HG02870 (cell line): ENCODE measurements at regions not wholly inside any gene's neighbourhood (a gene's known extent, or its start where the extent isn't known, plus 50 kb on each side); places are given as distances from the start of the nearest gene placed in this dataset.

Experiments
- ATAC-seq: cut with Tn5 transposase; IDR thresholded peaks from one replicate; pipeline ENCODE4 v1.9.1; 2021; ENCODE audit warnings: mild to moderate bottlenecking, moderate library complexity; ENCODE audit not compliant: unreplicated experiment

DNA sequence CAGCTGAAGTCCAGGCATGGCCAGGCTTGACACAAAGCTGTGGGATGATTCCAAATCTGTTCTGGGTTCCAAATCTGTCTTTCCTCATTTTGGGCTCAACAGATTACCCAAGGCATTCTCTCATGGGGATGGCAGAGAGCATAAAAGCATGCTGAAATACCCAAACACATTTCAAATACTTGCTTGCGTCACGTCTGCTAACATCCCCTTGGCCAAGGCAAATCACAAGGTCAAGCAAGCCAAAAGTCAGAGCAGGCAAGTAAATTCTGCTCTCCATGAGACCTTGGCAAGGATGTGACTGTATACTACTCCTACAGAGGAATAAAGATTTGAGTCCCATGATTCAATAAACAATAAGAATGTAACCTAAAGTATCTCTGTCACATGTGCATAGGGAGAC is 306.7 kb downstream of the EPB41L4A start:
- no peak for ATAC-seq

DNA sequence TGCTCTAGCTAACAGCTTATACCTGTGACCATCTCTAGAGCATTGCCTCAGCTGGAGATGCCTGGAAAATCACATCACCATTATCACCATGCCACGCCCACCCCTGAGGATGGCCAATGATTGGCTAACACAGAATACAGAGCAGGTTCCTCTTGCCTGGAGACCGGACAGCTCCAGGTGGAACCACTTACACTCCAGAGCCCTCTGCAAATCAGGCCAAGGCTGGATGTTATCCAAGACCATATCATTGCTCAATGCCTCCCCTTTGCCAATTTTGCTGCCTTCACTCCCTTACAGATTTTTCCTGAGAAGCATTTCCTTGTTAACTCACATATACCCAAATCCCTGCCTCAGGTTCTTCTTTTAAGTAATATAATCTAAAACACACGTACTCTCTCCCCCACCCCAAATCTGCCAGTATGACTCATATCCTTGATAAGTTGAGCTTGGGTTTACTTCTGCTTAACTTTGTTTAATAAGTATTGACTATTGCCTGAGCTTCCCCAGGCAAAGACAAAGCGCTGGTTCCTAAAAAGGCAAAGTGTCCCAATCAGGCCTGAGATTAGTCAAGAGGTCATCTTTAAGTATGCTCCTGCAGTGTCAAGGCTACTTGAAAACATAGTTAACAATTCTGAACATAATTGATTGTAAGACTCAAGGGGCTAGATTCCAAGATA is 309.6 kb downstream of the EPB41L4A start:
- ATAC-seq, result no peak

DNA sequence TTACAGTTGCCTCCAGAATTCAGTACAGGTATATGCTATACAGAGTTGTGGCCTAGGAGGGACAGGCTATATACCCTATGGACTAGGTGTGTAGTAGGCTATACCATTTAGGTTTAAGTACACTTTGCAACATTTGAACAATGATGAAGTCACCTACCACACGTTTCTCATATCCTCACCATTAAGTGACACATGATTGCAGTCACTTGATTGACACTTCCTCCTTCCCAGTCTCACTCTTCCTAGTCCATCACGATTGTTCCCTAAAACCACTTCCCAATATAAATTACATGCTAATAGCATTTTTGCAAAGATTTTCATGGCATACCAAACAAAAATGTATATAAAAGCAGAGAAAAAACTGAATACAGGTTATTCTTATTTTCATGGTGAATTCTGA is 312.2 kb downstream of the EPB41L4A start:
- ATAC-seq, result no peak

DNA sequence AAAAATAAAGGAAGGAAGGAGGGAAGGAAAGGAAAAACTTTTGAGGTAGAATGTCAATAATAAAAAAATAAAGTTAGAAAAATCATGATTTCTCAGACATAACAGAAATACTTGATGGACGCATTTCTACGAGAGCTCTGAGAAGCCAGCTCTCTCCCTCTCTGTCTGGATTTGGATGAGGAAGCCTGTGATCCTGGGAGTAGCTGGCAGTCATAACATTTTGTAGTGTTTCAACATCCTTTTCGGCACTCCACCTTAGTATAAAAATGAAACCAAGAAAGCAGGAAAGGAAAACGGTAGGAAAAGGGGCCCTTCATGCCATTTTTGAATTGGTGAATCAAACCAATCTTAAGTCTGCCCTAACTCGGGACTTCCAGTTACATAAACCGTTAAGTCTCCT is 321.3 kb downstream of the EPB41L4A start:
- ATAC-seq, result no peak

DNA sequence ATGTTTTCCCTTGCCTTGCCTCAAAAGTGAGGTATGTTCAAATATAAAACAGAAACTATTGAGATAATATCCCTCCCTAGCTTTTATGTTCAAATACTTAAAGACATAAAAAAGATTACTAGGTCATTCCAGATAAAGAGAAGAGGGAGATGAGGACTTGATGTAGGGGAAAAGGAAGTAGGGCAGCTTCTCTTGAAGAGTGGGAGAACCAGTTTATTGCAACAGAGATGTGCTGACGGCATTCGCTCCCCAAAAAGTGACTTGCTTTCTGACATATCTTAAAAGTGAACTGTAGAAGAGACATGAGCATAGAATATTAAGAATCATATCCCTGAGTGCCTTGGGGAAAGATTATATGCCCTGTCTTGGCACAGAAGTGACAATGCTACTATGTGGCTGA is 330.2 kb upstream of the NREP start:
- ATAC-seq, result no peak

DNA sequence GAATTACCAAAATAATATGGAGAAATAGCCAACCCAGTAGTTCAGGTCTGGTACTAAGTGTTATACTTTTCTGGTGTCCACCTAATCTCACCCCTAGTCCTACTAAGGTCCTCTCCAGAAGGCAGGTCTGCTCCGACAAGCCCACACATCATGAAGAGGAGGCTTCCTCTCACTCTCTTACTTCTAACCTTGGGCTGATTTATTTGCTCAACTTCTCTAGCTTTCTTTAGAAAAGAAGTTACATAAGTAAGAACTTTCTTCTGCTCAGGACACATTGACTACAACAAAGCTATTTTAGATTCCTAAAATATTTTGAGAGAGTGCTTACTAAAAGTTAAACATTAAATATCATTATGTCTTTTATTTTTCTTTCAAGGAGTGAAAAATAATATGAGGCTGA is 329.7 kb upstream of the NREP start:
- ATAC-seq, result no peak

DNA sequence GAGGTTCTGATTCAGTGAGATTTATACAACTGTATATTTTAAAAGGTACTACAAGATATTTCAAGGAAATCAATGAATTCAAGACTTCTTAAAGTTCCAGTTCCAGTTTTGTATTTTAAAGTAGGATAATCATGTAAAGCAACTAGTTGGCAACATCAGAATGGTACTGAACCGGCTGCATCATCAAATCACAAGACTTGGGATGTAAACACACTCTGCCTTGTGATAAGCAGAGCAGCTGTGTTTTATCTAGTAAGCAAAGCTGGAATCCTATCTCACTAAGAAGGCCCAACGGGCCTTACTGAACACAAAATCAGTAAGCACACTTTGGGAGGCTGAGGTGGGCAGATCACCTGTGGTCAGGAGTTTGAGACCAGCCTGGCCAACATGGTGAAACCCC is 327.2 kb upstream of the NREP start:
- ATAC-seq, result no peak

DNA sequence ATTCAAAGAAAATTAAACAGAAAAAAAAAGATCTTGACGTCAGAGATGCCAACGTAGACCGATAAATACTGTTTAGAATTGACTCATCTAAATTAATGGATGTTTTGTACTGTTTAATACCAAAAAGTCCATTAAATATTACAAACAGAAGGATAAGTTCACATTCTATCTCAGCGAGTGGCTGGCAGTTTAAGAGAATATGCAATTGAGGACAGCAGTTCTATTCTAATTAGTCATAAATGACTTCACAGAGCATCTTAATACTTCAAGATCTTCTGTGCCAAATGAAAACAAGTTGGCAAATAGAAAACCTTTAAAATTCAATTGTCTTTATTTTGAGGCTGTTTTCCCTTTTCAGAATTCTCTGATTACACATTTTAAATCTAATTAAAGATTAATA is 326.6 kb upstream of the NREP start:
- ATAC-seq, result no peak

DNA sequence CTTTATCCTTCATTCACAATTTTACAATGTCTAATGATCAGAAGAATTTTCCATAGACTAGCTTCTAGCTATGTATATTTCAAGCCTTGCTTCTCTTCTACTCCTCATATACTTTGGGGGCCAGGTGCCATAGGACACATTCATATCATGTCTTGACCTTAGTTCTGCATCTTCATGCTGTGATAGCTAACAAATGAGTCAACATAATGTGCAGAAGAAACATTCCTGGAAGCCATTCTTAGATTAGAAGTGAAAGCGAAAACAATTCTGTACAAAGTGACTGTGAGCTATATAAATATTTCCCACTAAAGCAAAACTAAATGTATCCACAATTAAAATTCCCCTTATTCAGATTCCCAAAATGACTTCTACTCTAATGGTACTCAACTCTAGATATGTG is 320.2 kb upstream of the NREP start:
- ATAC-seq, result peak; percentile 87

DNA sequence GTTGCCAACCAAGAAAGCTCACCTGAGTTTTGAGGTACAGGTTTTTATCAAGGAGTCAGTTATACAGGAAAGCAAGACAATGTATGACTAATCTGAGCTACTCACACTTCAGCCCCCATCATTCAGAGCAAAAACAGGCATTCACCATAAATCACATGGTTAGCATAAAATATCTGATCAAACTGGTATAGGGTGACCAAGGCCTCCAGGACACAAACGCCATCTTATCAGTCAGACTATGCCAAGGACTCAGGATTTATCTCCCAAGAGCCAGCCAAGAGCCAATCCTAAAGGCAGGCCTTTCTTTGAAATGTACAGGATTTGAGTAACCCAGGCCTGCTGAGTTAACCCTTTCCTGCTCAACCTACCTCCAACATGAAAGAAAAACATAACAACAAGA is 313.0 kb upstream of the NREP start:
- no peak for ATAC-seq

DNA sequence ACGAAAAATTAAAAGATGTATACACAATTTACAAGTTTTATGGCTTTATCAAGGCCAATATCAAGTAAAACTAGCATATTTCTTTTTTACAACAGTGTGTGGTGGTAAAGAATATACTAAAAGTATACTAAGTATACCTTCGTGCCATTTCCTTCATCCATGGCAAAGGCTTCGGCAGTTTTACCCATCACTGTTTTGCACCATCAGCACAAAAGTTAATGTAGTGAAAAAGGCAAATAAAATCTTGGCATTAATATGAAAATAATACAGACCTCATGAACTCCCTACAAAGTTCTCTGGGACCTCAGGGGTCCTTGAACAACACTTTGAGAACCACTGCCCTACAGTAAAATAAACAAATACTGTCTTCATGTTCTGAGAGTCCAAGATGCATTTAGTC is 312.3 kb upstream of the NREP start:
- no peak for ATAC-seq

DNA sequence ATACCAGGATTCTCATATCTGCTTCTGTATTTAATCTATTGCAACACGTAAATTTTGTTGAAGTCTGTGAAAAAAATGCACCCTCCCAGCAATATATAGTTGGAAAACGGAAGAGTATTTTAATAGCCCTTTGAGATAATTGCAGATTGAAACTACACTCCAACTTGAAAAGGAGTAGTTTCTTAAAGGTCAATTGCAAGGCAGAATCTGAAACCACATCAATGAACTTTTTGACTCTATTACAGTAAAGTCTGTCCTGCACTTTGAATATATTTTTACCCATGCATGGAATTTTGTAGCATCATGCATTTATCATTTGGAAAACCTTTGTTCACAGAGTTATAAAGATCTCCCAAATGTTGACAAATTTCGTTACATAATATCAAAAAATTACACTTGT is 311.6 kb upstream of the NREP start:
- ATAC-seq, result no peak

DNA sequence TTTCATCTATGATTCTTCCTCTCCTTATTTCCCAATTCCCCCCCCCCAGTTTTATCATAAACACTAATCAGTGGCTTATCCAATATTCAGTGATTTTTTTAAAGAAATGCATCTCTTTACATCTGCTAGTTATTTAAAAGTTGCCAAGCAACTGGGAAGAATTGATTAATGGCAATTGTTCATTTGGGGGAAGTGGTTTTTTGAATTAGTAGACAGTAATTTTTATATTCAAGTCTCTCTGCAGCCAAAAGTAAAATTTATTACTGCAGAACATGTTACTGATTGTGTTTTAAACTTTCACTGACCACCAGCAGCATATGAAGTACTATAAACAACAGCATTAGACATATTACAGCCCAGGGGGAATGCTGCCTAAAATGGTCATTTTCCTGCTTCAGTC is 308.8 kb upstream of the NREP start:
- ATAC-seq, result no peak

DNA sequence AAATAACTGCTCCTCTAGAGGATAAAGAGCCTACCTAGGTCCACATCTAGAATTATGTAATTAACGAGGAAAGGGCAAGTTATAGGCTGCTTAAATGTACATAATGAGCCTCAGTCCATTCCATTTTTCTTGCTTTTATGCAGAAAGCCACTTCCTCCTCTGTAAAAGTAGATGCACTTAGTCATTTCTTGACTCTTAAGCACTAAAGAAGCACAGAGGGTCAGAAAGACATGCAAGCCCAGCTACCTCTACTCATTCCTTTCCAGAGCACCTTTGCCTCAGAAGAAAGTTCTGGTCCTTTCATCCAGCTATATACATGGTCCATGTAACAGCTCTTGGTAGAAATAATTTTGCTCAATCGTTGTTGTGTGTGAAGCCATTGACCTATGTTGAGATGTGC is 308.0 kb upstream of the NREP start:
- peak; percentile 92 for ATAC-seq

DNA sequence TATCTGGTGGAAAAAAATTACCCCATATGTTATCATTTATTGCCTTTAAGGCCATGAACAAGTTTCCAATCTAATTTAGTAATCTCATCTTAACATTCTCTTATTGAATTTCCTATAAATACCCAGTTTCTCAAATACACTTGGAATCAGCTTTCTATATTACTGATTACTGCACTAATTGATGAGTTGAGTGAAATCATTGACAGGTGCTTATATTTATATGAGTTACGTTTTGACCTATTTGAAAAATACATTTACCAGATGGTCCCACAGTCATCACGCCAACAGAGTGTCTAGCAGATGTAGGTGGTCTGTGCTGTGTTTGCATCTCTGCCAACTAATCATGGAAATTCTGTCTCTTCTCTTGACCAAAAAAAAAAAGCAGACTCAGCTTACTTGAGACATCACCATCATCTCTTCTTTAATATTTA is 307.3 kb upstream of the NREP start:
- ATAC-seq, result no peak

DNA sequence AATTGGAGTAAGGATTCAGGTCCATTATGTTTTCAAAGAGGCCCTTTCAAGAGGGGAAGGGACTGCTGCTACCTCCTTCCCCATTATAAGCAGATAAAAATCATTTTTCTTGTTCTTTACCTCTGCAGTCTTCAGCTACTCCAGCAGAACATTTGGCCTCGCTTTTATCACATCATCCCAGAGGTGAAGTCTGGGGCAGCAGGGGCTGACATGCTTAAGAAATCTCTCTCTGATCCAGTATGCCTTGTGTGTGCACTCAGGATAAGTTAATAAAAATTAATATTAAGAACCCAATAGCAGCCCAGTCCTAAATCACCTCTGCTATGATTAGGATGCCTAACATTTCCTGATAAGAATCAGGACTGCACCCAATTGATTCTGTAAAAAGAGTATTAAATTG is 306.9 kb upstream of the NREP start:
- no peak for ATAC-seq

DNA sequence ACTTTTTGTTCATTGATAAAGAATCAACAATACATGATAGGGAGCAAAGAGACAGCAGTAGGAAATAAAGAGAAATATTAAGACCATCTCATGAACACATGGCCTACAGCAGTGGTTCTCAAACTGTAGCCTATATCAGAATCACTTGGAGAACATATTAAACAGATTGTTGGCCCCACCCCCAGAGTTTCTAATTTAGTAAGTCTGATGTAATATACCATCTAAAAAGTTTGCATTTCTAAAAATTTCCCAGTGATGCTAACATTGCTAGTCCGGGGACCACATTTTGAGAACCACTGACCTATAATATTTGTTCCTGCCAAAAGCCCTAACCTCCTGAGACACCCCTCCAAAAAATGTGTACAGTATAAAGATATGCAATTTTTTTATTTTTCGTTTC is 306.2 kb upstream of the NREP start:
- no peak for ATAC-seq

DNA sequence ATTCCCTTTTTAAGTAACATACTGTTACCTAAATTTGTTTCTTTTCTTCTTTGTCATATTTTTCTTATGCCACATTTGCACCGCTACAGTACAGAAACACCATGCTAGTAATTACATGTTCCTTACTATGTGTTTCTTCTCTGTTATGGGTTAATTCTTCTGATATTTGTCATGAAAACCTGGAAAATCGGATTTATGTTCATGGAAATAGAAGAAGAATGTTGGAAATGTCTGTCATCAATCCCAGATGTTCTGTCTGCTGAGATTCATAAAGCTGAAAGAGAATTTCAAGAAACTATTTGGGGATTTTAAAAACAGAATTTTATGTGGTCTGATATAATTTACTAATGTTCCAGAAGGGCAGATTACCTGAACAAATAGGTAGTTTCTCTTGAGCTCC is 305.2 kb upstream of the NREP start:
- no peak for ATAC-seq

DNA sequence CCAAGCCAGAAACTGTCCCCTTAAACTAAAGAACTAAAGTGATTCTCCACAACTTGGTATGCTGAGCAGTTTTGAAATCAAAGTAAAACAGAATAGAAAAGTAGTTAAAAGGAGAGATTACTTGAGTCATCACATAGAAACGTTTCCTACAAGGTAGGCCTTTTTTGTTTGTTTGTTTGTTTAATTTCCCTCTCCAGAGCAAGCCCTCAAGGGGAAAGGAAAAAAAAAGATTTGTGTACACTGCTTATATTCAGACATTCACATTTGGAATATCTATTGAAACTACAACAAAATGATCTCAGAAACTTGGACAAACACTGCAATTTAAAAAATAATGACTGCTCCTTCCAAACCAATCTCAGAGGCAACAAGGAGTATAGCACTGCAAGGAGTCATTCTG is 304.7 kb upstream of the NREP start:
- ATAC-seq, result no peak

DNA sequence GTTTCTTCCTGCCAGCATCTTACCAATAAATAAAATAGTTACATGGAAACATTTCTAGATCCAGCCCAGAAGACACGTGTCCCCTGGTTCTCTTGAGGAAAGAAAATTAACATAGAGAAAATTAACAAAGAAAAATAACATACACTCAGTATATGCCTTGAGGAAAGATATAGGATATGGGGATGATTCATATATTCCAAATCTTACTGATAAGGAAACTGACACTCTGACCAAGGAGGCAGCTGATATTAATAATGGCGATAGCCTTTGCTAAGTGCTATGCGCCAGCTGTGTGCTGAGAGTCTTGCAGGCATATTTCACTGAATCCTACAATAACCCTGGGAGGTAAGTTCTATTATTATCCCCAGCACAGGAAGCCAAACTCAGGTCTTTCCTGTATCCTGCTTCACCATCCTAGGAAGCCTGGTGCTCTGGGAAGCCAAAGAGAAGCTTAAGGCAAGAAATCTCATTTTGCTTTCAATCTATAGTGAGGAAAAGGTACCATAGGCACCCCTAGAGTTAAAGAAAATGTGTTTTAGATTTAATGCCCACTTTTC is 302.7 kb upstream of the NREP start:
- ATAC-seq, result no peak

DNA sequence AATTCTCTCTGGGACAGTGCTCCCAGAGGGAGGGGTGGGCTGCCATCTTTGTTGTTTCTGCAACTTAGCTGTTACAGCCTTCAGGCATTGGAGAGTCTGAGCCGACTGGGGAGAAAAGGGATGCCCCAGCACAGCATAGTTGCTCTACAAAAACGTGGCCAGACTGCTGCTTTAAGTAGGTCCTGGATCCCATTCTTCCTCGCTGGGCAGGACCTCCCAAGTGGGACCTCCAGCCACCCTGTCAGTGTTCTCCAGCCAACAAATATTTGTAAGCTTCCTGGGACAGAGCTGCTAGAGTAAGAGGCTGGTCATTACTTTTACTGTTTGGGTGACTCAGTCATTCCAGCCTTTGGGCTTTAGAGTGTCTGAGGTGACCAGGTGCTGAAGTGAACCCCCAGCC is 292.7 kb upstream of the NREP start:
- no peak for ATAC-seq

DNA sequence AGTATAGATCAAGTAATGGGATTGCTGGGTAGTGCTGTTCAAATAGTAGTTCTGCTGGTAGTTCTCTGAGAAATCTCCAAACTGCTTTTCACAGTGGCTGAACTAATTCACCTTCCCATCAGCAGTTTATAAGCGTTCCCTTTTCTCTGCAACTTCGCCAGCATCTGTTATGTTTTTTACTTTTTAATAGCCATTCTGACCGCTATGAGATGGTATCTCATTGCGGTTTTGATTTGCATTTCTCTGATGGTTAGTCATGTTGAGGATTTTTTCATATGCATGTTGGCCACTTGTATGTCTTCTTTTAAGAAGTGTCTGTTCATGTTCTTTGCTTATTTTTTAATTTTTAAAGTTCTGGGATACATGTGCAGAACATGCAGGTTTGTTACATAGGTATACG is 279.2 kb upstream of the NREP start:
- ATAC-seq, result no peak

DNA sequence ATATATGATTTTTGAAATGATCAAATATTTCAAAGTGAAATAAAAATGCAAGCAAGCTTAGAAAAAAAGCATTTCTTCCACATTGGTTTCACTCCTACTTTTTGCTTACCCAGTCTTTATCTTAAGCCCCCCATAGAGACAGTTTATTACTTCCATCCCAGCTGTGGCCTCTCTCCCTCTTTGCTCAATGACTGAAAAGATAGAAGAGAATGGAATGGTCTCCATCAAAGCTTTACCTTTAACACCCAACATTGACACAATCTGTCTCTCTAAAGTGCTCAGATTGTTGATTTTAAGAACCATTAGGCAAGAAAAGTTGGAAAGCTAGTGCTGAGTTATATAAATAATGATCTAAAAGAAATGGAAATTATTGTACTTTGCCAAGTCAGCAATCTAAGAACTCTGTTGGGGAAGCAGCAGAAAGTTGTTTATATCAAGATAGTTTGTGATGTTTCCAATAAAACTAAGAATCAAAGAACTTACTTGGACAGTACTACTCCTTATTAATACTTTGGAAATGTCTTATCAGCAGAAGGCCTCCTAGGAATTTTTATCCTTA is 277.5 kb upstream of the NREP start:
- ATAC-seq, result no peak
